IMR-90 (cell line): ENCODE measurements at regions not wholly inside any gene's neighbourhood (a gene's known extent, or its start where the extent isn't known, plus 50 kb on each side); places are given as distances from the start of the nearest gene placed in this dataset.

Experiments
- CEBPB ChIP-seq: IDR thresholded peaks from 2 replicates; pipeline ENCODE4 v1.6.1; 2012; ENCODE audit warnings: low read depth, low read length, improper control_type of control experiment
- FOS ChIP-seq: fragments of 150-350 bp; IDR thresholded peaks from 2 replicates; pipeline ENCODE4 v1.6.1; 2016; ENCODE audit warnings: low read depth, low read length
- TF ChIP-seq, protein P1 (sequence below): conservative IDR thresholded peaks from 2 replicates; pipeline ENCODE4 v1.5.1; 2012; ENCODE audit warnings: mild to moderate bottlenecking, low read depth, low read length, improper control_type of control experiment

GRCh38 chr13:58858870-58859371 is 1227.4 kb downstream of the PCDH17 start:
- TF ChIP-seq, protein P1, sequence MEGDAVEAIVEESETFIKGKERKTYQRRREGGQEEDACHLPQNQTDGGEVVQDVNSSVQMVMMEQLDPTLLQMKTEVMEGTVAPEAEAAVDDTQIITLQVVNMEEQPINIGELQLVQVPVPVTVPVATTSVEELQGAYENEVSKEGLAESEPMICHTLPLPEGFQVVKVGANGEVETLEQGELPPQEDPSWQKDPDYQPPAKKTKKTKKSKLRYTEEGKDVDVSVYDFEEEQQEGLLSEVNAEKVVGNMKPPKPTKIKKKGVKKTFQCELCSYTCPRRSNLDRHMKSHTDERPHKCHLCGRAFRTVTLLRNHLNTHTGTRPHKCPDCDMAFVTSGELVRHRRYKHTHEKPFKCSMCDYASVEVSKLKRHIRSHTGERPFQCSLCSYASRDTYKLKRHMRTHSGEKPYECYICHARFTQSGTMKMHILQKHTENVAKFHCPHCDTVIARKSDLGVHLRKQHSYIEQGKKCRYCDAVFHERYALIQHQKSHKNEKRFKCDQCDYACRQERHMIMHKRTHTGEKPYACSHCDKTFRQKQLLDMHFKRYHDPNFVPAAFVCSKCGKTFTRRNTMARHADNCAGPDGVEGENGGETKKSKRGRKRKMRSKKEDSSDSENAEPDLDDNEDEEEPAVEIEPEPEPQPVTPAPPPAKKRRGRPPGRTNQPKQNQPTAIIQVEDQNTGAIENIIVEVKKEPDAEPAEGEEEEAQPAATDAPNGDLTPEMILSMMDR = no peak
- no peak for TF ChIP-seq FOS
- TF ChIP-seq CEBPB = no peak
